Peyer's patch (tissue), 4 donors: ENCODE measurements at regions not wholly inside any gene's neighbourhood (a gene's known extent, or its start where the extent isn't known, plus 50 kb on each side); places are given as distances from the start of the nearest gene placed in this dataset.
"Not testable (repeated sequence)": the region's sequence is repeated elsewhere in the genome, so short reads cannot be mapped to it uniquely, and the experiment has no call there.

ENCODE experiments used
- DNase-seq, 3 donors: peaks; one replicate each; pipeline ENCODE4 v3.0.0-alpha.2; 2017 to 2019
- H3K27ac ChIP-seq, 4 donors: fragments of 200-600 bp; sonication (generic); one replicate each; pipeline ENCODE4 v1.5.1; 2016 to 2019
- H3K27me3 ChIP-seq, 2 donors: fragments of 200-600 bp; sonication (generic); one replicate each; pipeline ENCODE4 v1.5.1; 2019
- H3K36me3 ChIP-seq, 3 donors: fragments of 200-600 bp; sonication (generic); one replicate each; pipeline ENCODE4 v1.5.1; 2016 to 2019
- H3K4me1 ChIP-seq, 4 donors: fragments of 200-600 bp; sonication (generic); one replicate each; pipeline ENCODE4 v1.5.1; 2016 to 2019
- H3K4me3 ChIP-seq, 4 donors: fragments of 200-600 bp; sonication (generic); 1 replicate in 3 of 4; 2 replicates in 1 of 4; pipeline ENCODE4 v1.5.1; 2016 to 2019; ENCODE audit warnings: mild to moderate bottlenecking in 1 of 4
- H3K9me3 ChIP-seq, 4 donors: fragments of 200-600 bp; sonication (generic); one replicate each; pipeline ENCODE4 v1.5.1; 2016 to 2019; ENCODE audit warnings: mild to moderate bottlenecking in 1 of 4
- POLR2A ChIP-seq, 2 donors: fragments of 450-650 bp; IDR thresholded peaks; one replicate each; pipeline ENCODE4 v1.5.1; 2017; ENCODE audit warnings: antibody characterized with exemption in 2 of 2, mild to moderate bottlenecking in 2 of 2, moderate library complexity in 2 of 2
- TF ChIP-seq, protein P1 (sequence below), 6 experiments: fragments of 450-650 bp in 4 of 6; fragments of 200-600 bp in 2 of 6; sonication (generic) in 1 of 6; IDR thresholded peaks; one replicate each; pipeline ENCODE4 v1.5.1; 2017 to 2019; ENCODE audit warnings: antibody characterized with exemption in 6 of 6, mild to moderate bottlenecking in 3 of 6, moderate library complexity in 1 of 6

DNA sequence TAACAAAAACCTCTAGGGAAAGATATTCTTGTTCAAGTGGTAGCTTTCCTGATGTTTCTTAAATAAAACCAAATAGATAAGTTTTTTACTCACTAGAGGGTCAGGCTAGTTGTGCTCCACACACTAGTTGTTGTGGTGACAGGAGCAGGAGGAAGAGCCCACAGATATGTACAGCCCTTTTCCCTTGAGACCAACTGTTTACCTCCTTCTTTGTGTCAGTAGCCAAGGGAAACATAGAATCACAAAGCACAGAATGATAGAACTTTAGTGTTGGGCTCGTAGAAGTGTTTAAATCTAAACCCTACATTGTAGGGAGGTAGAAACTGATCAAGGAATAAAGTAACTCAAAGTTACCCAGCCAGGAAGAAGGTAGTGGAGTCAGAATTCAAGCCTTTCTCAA is 309.0 kb downstream of the CTH start:
- Histone ChIP-seq H3K36me3 (no peaks in the 10 kb centered on the region), H3K9me3 (no peaks in the 10 kb centered on the region), H3K4me3 (no peak overlapping the region), H3K27ac (no peak overlapping the region), H3K27me3 (no peaks in the 10 kb centered on the region), H3K4me1 (no peaks in the 10 kb centered on the region)
- TF ChIP-seq, protein P1, sequence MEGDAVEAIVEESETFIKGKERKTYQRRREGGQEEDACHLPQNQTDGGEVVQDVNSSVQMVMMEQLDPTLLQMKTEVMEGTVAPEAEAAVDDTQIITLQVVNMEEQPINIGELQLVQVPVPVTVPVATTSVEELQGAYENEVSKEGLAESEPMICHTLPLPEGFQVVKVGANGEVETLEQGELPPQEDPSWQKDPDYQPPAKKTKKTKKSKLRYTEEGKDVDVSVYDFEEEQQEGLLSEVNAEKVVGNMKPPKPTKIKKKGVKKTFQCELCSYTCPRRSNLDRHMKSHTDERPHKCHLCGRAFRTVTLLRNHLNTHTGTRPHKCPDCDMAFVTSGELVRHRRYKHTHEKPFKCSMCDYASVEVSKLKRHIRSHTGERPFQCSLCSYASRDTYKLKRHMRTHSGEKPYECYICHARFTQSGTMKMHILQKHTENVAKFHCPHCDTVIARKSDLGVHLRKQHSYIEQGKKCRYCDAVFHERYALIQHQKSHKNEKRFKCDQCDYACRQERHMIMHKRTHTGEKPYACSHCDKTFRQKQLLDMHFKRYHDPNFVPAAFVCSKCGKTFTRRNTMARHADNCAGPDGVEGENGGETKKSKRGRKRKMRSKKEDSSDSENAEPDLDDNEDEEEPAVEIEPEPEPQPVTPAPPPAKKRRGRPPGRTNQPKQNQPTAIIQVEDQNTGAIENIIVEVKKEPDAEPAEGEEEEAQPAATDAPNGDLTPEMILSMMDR (IDR thresholded peaks at IDR 0.05): no peak
- no peak for TF ChIP-seq POLR2A (IDR thresholded peaks at IDR 0.05)
- DNase-seq: no peak

DNA sequence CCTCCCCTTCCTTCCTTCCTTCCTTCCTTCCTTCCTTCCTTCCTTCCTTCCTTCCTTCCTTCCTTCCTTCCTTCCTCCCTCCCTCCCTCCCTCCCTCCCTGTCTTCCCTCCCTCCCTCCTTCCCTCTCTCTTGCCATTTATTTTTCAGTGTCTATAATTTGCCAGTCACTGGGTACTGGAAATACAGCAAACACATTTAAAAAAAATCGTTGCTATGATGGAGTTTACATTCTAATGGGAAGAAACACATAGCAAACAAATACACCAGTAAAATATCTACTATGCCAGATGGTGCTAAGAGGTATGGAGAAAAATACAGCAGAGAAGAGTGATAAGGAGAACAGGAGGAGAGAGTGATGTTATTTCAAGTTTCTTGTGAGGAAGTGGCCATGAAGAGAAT is 309.5 kb downstream of the CTH start:
- no peak overlapping the region for H3K27ac ChIP-seq
- no peaks in the 10 kb centered on the region for H3K9me3 ChIP-seq
- no peaks in the 10 kb centered on the region for H3K36me3 ChIP-seq
- TF ChIP-seq, protein P1 (IDR thresholded peaks at IDR 0.05): no peak
- TF ChIP-seq POLR2A (IDR thresholded peaks at IDR 0.05): no peak
- no peaks in the 10 kb centered on the region for H3K4me1 ChIP-seq
- no peaks in the 10 kb centered on the region for H3K27me3 ChIP-seq
- H3K4me3 ChIP-seq: no peak overlapping the region
- DNase-seq: no peak

DNA sequence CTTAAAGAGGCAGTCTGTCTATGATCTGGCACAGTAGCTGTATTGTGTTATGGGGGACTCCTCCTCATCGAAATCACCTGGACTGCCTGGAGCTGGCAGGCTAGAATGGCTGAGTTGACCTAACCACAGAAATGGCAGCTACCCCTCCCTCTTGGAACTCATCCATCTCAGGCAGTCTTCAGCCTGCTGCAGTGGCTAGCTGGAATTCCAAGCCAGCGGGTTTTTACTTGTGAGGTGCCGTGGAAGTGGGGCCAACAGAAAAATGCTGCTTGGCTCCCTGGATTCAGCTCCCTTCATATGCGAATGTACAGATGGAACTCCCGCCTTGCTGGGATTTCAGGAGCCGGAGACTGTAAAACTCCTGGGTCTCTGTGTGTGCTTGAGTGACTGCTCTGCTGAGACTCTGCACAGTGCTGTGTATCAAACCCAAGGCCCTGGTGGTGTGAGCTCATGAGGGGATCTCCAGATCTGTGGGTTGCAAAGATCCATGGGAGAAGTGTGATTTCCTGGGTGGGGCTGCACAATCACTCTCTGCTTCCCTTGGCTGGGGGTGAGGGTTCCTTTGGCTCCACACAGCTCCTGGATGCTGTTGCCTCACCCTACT is 316.9 kb downstream of the CTH start:
- no peak for DNase-seq
- TF ChIP-seq POLR2A (IDR thresholded peaks at IDR 0.05): no peak
- TF ChIP-seq, protein P1 (IDR thresholded peaks at IDR 0.05): no peak
- H3K27ac ChIP-seq: no peak overlapping the region

DNA sequence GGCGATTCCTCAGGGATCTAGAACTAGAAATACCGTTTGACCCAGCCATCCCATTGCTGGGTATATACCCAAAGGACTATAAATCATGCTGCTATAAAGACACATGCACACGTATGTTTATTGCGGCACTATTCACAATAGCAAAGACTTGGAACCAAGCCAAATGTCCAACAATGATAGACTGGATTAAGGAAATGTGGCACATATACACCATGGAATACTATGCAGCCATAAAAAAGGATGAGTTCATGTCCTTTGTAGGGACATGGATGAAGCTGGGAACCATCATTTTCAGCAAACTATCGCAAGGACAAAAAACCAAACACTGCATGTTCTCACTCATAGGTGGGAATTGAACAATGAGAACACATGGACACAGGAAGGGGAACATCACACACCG is 311.1 kb downstream of the PTGER3 start:
- not testable (repeated sequence) for H3K27me3 ChIP-seq, H3K36me3 ChIP-seq, H3K9me3 ChIP-seq, H3K4me3 ChIP-seq, H3K27ac ChIP-seq, DNase-seq, H3K4me1 ChIP-seq

More for the DNA sequence above, 316.9 kb downstream of the CTH start:
- Histone ChIP-seq H3K36me3 (no peaks in the 10 kb centered on the region), H3K9me3 (no peaks in the 10 kb centered on the region), H3K4me1 (no peaks in the 10 kb centered on the region), H3K27me3 (no peaks in the 10 kb centered on the region), H3K4me3 (no peak overlapping the region)

DNA sequence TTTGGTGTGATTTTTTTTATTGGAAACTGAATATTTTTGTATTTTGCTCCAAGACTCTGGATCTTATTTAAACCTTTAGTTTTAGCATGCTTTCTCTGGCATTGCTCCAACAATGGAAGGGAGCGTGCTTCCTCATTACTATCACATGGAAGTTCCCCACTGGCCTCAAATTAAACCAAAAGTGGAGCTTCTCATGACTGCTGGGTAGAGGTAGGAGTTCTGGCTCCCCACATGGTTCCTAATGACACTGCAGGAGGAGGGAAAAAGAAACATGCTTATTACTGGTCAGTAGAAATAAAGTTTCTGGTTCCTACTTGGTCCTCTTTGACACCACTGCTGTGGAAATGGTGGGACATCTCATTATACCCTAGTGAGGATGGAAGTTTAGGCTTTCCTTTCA is 310.5 kb downstream of the PTGER3 start:
- TF ChIP-seq POLR2A (IDR thresholded peaks at IDR 0.05): no peak
- TF ChIP-seq, protein P1 (IDR thresholded peaks at IDR 0.05): no peak
- Histone ChIP-seq H3K27ac (no peak overlapping the region), H3K27me3 (no peaks in the 10 kb centered on the region), H3K36me3 (no peaks in the 10 kb centered on the region), H3K4me1 (no peaks in the 10 kb centered on the region), H3K4me3 (no peak overlapping the region), H3K9me3 (no peaks in the 10 kb centered on the region)
- no peak for DNase-seq

DNA sequence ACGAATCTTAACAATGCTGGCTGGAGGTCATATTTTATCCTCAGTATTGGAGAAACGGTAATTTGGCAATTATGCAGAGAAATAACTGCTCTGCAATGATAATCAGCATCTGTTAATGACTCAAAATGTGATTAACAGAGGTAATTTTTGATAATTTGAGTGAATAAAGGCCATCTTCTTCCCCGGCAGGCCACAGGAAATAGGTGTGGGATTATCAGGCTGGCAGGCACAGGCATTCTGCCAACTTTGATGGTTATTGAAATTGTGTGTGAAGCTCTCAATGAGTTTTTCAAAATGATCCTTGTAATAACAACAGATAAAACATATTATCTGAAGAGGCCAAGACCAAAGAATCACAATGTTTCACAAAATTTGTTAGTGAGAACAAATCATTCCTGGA is 309.0 kb downstream of the PTGER3 start:
- H3K27ac ChIP-seq: no peak overlapping the region
- H3K9me3 ChIP-seq: no peaks in the 10 kb centered on the region
- no peak overlapping the region for H3K4me3 ChIP-seq
- H3K4me1 ChIP-seq: no peaks in the 10 kb centered on the region
- no peak for DNase-seq
- no peaks in the 10 kb centered on the region for H3K36me3 ChIP-seq
- no peak for TF ChIP-seq POLR2A (IDR thresholded peaks at IDR 0.05)
- TF ChIP-seq, protein P1 (IDR thresholded peaks at IDR 0.05): no peak
- H3K27me3 ChIP-seq: no peaks in the 10 kb centered on the region
